ENCODE measurements at regions not wholly inside any gene's neighbourhood (a gene's known extent, or its start where the extent isn't known, plus 50 kb on each side); places are given as distances from the start of the nearest gene placed in this dataset.

- no peaks in the 10 kb centered on the region for H3K4me1 ChIP-seq (ENCODE audit: insufficient read depth, low read length, poor library complexity, severe bottlenecking)
- H3K27me3 ChIP-seq (ENCODE audit: insufficient read depth, low read length, poor library complexity, severe bottlenecking): no peaks in the 10 kb centered on the region
- TF ChIP-seq EZH2phosphoT487 (IDR thresholded peaks at IDR 0.05; ENCODE audit: borderline replicate concordance) (no peak), CTCF (conservative IDR thresholded peaks at IDR 0.05; ENCODE audit: low read length) (no peak)
- no peaks in the 10 kb centered on the region for H3F3A ChIP-seq (ENCODE audit: low read depth)
- H3K9ac ChIP-seq (ENCODE audit: low read depth, low read length, poor library complexity, severe bottlenecking): no peak overlapping the region
- no peak overlapping the region for H3K4me3 ChIP-seq (ENCODE audit: low read length, poor library complexity, severe bottlenecking)
- H3K36me3 ChIP-seq (ENCODE audit: insufficient read depth, low read length): no peaks in the 10 kb centered on the region
- H3K9me3 ChIP-seq (ENCODE audit: insufficient read depth, low read depth, low read length): no peaks in the 10 kb centered on the region; the same call in 1 of the 2 replicates
- no peak overlapping the region for H2AFZ ChIP-seq (ENCODE audit: low read length)
- H3K79me2 ChIP-seq (ENCODE audit: insufficient read depth, low read length): no peaks in the 10 kb centered on the region
- H3K9me2 ChIP-seq (replicated peaks; ENCODE audit: low read depth, low read length): no peaks in the 10 kb centered on the region
- H4K20me1 ChIP-seq (ENCODE audit: insufficient read depth, low read length, poor library complexity, severe bottlenecking): no peaks in the 10 kb centered on the region
- H3K4me2 ChIP-seq (ENCODE audit: low read depth, low read length, poor library complexity, severe bottlenecking): no peak overlapping the region
Observed at GRCh38 chr2:4002841-4003403, 299.5 kb downstream of the DCDC2C start.

- Histone ChIP-seq H3K79me2 (ENCODE audit: insufficient read depth, low read length) (no peaks in the 10 kb centered on the region), H3K9me3 (ENCODE audit: insufficient read depth, low read depth, low read length) (peaks cover 4% of the 10 kb centered on the region; the same call in 1 of the 2 replicates), H2AFZ (ENCODE audit: low read length) (no peak overlapping the region), H3K9ac (ENCODE audit: low read depth, low read length, poor library complexity, severe bottlenecking) (no peak overlapping the region), H4K20me1 (ENCODE audit: insufficient read depth, low read length, poor library complexity, severe bottlenecking) (no peaks in the 10 kb centered on the region), H3K36me3 (ENCODE audit: insufficient read depth, low read length) (no peaks in the 10 kb centered on the region), H3F3A (ENCODE audit: low read depth) (no peaks in the 10 kb centered on the region), H3K9me2 (replicated peaks; ENCODE audit: low read depth, low read length) (no peaks in the 10 kb centered on the region), H3K27me3 (ENCODE audit: insufficient read depth, low read length, poor library complexity, severe bottlenecking) (no peaks in the 10 kb centered on the region), H3K4me2 (ENCODE audit: low read depth, low read length, poor library complexity, severe bottlenecking) (no peak overlapping the region), H3K4me3 (ENCODE audit: low read length, poor library complexity, severe bottlenecking) (no peak overlapping the region), H3K4me1 (ENCODE audit: insufficient read depth, low read length, poor library complexity, severe bottlenecking) (no peaks in the 10 kb centered on the region)
- TF ChIP-seq EZH2phosphoT487 (IDR thresholded peaks at IDR 0.05; ENCODE audit: borderline replicate concordance): no peak
- no peak for TF ChIP-seq CTCF (conservative IDR thresholded peaks at IDR 0.05; ENCODE audit: low read length)
Observed at GRCh38 chr2:4012197-4012596, 308.8 kb downstream of the DCDC2C start.

- no peaks in the 10 kb centered on the region for H3K9me2 ChIP-seq (replicated peaks; ENCODE audit: low read depth, low read length)
- no peaks in the 10 kb centered on the region for H3K79me2 ChIP-seq (ENCODE audit: insufficient read depth, low read length)
- TF ChIP-seq CTCF (conservative IDR thresholded peaks at IDR 0.05; ENCODE audit: low read length): no peak
- no peak overlapping the region for H3K4me2 ChIP-seq (ENCODE audit: low read depth, low read length, poor library complexity, severe bottlenecking)
- H3K9me3 ChIP-seq (ENCODE audit: insufficient read depth, low read depth, low read length): no peaks in the 10 kb centered on the region; the same call in 1 of the 2 replicates
- no peaks in the 10 kb centered on the region for H3K27me3 ChIP-seq (ENCODE audit: insufficient read depth, low read length, poor library complexity, severe bottlenecking)
- H2AFZ ChIP-seq (ENCODE audit: low read length): no peak overlapping the region
- no peak overlapping the region for H3K4me3 ChIP-seq (ENCODE audit: low read length, poor library complexity, severe bottlenecking)
- H4K20me1 ChIP-seq (ENCODE audit: insufficient read depth, low read length, poor library complexity, severe bottlenecking): no peaks in the 10 kb centered on the region
- no peaks in the 10 kb centered on the region for H3F3A ChIP-seq (ENCODE audit: low read depth)
- no peaks in the 10 kb centered on the region for H3K36me3 ChIP-seq (ENCODE audit: insufficient read depth, low read length)
- no peak overlapping the region for H3K9ac ChIP-seq (ENCODE audit: low read depth, low read length, poor library complexity, severe bottlenecking)
- H3K4me1 ChIP-seq (ENCODE audit: insufficient read depth, low read length, poor library complexity, severe bottlenecking): no peaks in the 10 kb centered on the region
Observed at GRCh38 chr2:4018535-4018934, 315.2 kb downstream of the DCDC2C start.
